Brain microvascular endothelial cell (primary cell): ENCODE measurements at regions not wholly inside any gene's neighbourhood (a gene's known extent, or its start where the extent isn't known, plus 50 kb on each side); places are given as distances from the start of the nearest gene placed in this dataset.
A peak's percentile ranks its signal among the peaks of the same experiment; 100 is the strongest.

ENCODE experiments used
- DNase-seq: peaks from one replicate; pipeline ENCODE4 v3.0.0-alpha.2; 2020
- H3K27ac ChIP-seq: fragments of 250-450 bp; sonication (Bioruptor Pico); 2 replicates; pipeline ENCODE4 v1.5.1; 2020; ENCODE audit warnings: mild to moderate bottlenecking, moderate library complexity
- H3K27me3 ChIP-seq: fragments of 250-450 bp; sonication (Bioruptor Pico); replicated peaks from 2 replicates; pipeline ENCODE4 v1.5.1; 2020; ENCODE audit warnings: mild to moderate bottlenecking
- H3K36me3 ChIP-seq: fragments of 250-450 bp; sonication (Bioruptor Pico); replicated peaks from 2 replicates; pipeline ENCODE4 v1.5.1; 2020; ENCODE audit warnings: mild to moderate bottlenecking
- H3K4me3 ChIP-seq: 2 replicates; pipeline ENCODE4 v1.5.1; 2011; ENCODE audit warnings: low read depth, mild to moderate bottlenecking, control low read depth, low read length, moderate library complexity
- in situ Hi-C: cut with HindIII; loops from 2 replicates; pipeline ENCODE4 v1.10.0; 2017; ENCODE audit warnings: low sequenced_read_pairs, low pct_ligation_motif_present
- TF ChIP-seq, protein P1 (sequence below): IDR thresholded peaks from 2 replicates; pipeline ENCODE4 v1.5.1; 2011; ENCODE audit warnings: low read depth, mild to moderate bottlenecking, moderate library complexity, low read length, control low read depth, inconsistent platforms; ENCODE audit errors: missing control alignments

DNA sequence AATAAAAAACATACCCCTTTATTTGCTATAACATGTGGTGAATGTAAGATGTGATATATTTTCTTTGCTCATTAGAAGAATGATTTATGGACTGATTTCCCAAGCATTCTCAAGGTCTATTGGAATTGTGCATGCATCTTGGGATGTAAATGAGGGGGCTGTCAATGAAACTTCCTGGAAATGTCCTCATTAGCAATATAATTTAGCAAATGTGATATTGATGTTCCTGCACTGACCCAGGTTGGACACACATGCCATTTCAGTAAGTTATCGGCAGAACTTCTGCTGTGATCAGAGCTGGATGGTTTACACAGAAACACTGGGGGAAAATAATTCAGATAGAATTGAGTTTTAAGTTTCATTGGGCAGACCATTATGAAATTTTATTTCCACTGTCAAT is 99.9 kb downstream of the ELOVL4 start:
- no peak for DNase-seq
- in situ Hi-C loops: no loop called here
- Histone ChIP-seq H3K27ac (no peak overlapping the region), H3K4me3 (no peak overlapping the region), H3K27me3 (no peaks in the 10 kb centered on the region), H3K36me3 (no peaks in the 10 kb centered on the region)
- TF ChIP-seq, protein P1, sequence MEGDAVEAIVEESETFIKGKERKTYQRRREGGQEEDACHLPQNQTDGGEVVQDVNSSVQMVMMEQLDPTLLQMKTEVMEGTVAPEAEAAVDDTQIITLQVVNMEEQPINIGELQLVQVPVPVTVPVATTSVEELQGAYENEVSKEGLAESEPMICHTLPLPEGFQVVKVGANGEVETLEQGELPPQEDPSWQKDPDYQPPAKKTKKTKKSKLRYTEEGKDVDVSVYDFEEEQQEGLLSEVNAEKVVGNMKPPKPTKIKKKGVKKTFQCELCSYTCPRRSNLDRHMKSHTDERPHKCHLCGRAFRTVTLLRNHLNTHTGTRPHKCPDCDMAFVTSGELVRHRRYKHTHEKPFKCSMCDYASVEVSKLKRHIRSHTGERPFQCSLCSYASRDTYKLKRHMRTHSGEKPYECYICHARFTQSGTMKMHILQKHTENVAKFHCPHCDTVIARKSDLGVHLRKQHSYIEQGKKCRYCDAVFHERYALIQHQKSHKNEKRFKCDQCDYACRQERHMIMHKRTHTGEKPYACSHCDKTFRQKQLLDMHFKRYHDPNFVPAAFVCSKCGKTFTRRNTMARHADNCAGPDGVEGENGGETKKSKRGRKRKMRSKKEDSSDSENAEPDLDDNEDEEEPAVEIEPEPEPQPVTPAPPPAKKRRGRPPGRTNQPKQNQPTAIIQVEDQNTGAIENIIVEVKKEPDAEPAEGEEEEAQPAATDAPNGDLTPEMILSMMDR: no peak

DNA sequence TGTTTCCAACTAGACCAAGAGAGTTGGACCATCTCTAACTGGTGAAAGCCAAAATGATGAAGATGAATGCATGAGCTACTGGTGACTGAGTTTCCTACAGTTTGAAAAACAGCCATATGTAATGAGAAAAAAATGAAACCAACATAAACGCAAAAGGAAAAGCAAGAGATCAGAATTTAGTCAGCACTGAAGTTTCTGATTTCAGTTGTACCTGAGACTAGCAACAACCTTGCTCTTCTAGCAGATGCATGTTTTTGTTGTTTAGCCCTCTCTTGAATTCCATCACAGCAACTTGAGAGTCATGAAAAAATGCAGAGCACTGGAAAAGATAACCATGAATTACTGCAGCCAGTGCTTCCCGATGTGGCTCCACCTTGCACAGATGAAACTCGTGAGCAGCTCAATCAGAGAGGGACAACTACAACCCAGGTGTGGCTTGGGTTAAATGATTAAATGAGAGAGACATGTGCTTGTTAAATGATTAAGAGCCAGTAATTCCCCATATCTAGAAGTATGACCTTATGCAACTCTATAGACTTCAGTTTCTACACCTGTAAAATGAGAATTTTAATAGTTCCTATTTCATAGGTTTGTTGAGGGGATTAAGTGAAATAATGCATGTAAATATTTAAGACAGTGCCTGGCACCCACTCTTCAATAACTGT is 104.8 kb downstream of the ELOVL4 start:
- Histone ChIP-seq H3K4me3 (no peak overlapping the region), H3K27me3 (no peaks in the 10 kb centered on the region), H3K36me3 (no peaks in the 10 kb centered on the region), H3K27ac (no peak overlapping the region)
- in situ Hi-C loops: no loop called here
- TF ChIP-seq, protein P1: no peak
- DNase-seq: no peak

DNA sequence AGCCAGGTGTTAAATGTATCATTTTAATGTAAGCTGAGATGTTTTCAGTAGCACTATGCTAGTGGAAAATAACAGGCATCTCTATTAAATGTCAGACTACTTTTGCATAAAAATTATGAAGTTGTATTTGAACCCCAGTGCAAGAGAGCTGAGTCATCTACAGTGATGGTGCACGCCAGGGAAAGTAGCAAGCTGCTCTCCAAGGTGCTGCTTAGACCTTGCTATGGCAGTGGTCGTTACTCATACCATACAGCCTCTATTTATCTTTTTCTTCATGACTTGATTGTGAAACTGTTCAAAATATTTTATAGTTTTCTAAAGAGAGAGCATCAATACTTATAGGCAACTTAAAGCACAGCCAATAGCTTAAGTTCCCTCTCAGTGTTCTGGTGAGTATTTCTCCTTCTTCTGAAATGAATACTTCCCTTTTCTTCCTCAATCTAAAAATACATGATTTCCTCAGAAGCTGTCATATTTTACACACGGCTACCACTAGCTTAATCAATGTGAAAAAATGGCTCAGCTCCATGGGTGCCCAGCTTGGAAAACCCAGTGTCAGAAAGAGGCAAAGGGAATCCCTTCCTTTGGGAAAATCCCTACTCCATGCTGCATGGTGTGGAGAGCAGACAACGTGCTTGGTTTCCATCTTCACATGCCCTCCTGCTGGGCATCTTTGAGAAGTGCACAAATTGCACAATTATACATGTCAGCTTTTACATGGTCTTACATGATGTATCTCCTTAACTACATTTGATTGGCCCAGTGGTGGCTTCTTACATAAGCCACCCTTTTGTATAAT is 105.6 kb downstream of the ELOVL4 start:
- DNase-seq: peak; percentile 22
- in situ Hi-C loops: no loop called here

DNA sequence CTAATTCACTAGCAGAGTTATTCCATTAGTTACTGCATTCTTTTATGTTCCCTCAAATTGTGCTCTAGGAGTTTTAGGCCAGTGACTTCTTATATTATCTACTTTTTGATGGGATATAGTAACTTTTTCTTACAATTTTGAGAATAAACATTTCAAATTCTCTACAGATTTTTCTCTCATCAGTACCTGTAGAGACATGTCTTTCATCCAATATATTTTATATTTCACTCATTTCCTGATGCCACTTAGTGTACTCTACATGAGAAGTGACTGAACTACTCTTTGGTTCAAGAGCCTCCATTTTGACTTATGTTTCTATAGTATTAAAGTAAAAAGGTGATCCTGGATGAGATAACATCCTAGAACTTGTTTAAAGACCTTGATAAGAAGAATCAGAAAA is 108.5 kb downstream of the ELOVL4 start:
- no peak for DNase-seq
- in situ Hi-C loops: no loop called here
- TF ChIP-seq, protein P1: no peak
- H3K4me3 ChIP-seq: no peak overlapping the region
- no peaks in the 10 kb centered on the region for H3K27me3 ChIP-seq
- no peaks in the 10 kb centered on the region for H3K36me3 ChIP-seq
- H3K27ac ChIP-seq: no peak overlapping the region

More for the DNA sequence above, 105.6 kb downstream of the ELOVL4 start:
- H3K4me3 ChIP-seq: no peak overlapping the region
- TF ChIP-seq, protein P1: no peak
- H3K27me3 ChIP-seq: no peaks in the 10 kb centered on the region
- no peak overlapping the region for H3K27ac ChIP-seq
- no peaks in the 10 kb centered on the region for H3K36me3 ChIP-seq

DNA sequence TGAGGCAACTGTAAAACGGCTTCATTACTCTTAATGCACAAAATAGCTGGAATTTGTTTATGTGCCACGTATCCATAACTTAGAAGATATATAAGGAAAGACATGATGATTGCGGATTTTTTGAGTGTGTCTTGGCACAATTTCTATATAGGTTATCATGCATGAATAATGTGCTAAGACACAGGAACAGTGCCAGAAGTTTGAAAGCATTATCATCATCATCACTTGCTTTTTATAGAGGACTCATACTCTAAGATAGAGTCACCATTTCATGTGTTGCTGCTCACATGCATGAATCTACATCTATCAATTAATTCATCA is 113.4 kb downstream of the ELOVL4 start:
- no peak for DNase-seq
- in situ Hi-C loops: no loop called here
- Histone ChIP-seq H3K36me3 (no peaks in the 10 kb centered on the region), H3K27ac (no peak overlapping the region), H3K4me3 (no peak overlapping the region), H3K27me3 (no peaks in the 10 kb centered on the region)
- TF ChIP-seq, protein P1: no peak
